ENCODE measurements at regions not wholly inside any gene's neighbourhood (a gene's known extent, or its start where the extent isn't known, plus 50 kb on each side); places are given as distances from the start of the nearest gene placed in this dataset.

- DNase-seq: no peak
Observed at GRCh38 chr18:67379981-67380380, 136.5 kb downstream of the DSEL start.

GRCh38 chr18:67376372-67376771 is 140.1 kb downstream of the DSEL start:
- DNase-seq: no peak

GRCh38 chr18:67373636-67374035 is 142.9 kb downstream of the DSEL start:
- DNase-seq: no peak

- no peak for DNase-seq
Observed at GRCh38 chr18:67367540-67367939, 149.0 kb downstream of the DSEL start.

- DNase-seq: peak; percentile 24
Observed at GRCh38 chr18:67363694-67364093, 152.8 kb downstream of the DSEL start.

- DNase-seq: no peak
Observed at GRCh38 chr18:67362906-67363305, 153.6 kb downstream of the DSEL start.

- no peak for DNase-seq
Observed at GRCh38 chr18:67359873-67360838, 156.4 kb downstream of the DSEL start.

GRCh38 chr18:67358947-67359346 is 157.6 kb downstream of the DSEL start:
- no peak for DNase-seq

- no peak for DNase-seq
Observed at GRCh38 chr18:67354692-67355091, 161.8 kb downstream of the DSEL start.

- no peak for DNase-seq
Observed at GRCh38 chr18:67354091-67354490, 162.4 kb downstream of the DSEL start.

GRCh38 chr18:67347438-67347837 is 169.1 kb downstream of the DSEL start:
- no peak for DNase-seq

- DNase-seq: no peak
Observed at GRCh38 chr18:67342159-67342558, 174.4 kb downstream of the DSEL start.

- no peak for DNase-seq
Observed at GRCh38 chr18:67337696-67338095, 178.8 kb downstream of the DSEL start.

- no peak for DNase-seq
Observed at GRCh38 chr18:67331857-67332256, 184.7 kb downstream of the DSEL start.

GRCh38 chr18:67319109-67319508 is 197.4 kb downstream of the DSEL start:
- DNase-seq: no peak

- no peak for DNase-seq
Observed at GRCh38 chr18:67318651-67319050, 197.9 kb downstream of the DSEL start.

- DNase-seq: no peak
Observed at GRCh38 chr18:67310826-67311225, 205.7 kb downstream of the DSEL start.

- no peak for DNase-seq
Observed at GRCh38 chr18:67308819-67309218, 207.7 kb downstream of the DSEL start.

- no peak for DNase-seq
Observed at GRCh38 chr18:67305466-67305865, 211.1 kb downstream of the DSEL start.

- no peak for DNase-seq
Observed at GRCh38 chr18:67302043-67302442, 214.5 kb downstream of the DSEL start.

GRCh38 chr18:67301592-67301991 is 214.9 kb downstream of the DSEL start:
- no peak for DNase-seq

- peak; percentile 22 for DNase-seq
Observed at GRCh38 chr18:67300498-67300897, 216.0 kb downstream of the DSEL start.

- no peak for DNase-seq
Observed at GRCh38 chr18:67292814-67293213, 223.7 kb downstream of the DSEL start.

- DNase-seq: no peak
Observed at GRCh38 chr18:67290421-67290820, 226.1 kb downstream of the DSEL start.

GRCh38 chr18:67285583-67285982 is 230.9 kb downstream of the DSEL start:
- DNase-seq: no peak
